Glomerular endothelial cell (primary cell): ENCODE measurements at regions not wholly inside any gene's neighbourhood (a gene's known extent, or its start where the extent isn't known, plus 50 kb on each side); places are given as distances from the start of the nearest gene placed in this dataset.
"Not testable (repeated sequence)": the region's sequence is repeated elsewhere in the genome, so short reads cannot be mapped to it uniquely, and the experiment has no call there.

Experiments used
- DNase-seq: peaks from one replicate; pipeline ENCODE4 v3.0.0-alpha.2; 2011; ENCODE audit warnings: low read depth, low spot score; ENCODE audit errors: extremely low read depth

GRCh38 chr18:70705831-70706416 lies 417.1 kb downstream of the SOCS6 start:
- no peak for DNase-seq

GRCh38 chr18:70700496-70700895 lies 411.7 kb downstream of the SOCS6 start:
- DNase-seq = no peak

- DNase-seq = no peak
These were observed 409.7 kb downstream of the SOCS6 start for GRCh38 chr18:70698574-70698973.

- DNase-seq = no peak
These were observed 404.4 kb downstream of the SOCS6 start for GRCh38 chr18:70693246-70693645.

GRCh38 chr18:70689765-70690164 lies 400.9 kb downstream of the SOCS6 start:
- not testable (repeated sequence) for DNase-seq

- DNase-seq = no peak
These were observed 399.4 kb downstream of the SOCS6 start for GRCh38 chr18:70688286-70688685.

- DNase-seq = no peak
These were observed 396.0 kb downstream of the SOCS6 start for GRCh38 chr18:70684821-70685220.

- DNase-seq = no peak
These were observed 394.4 kb downstream of the SOCS6 start for GRCh38 chr18:70683263-70683662.

- no peak for DNase-seq
These were observed 386.1 kb downstream of the SOCS6 start for GRCh38 chr18:70674896-70675295.

- no peak for DNase-seq
These were observed 385.0 kb downstream of the SOCS6 start for GRCh38 chr18:70673831-70674230.

GRCh38 chr18:70672581-70672980 lies 383.7 kb downstream of the SOCS6 start:
- DNase-seq = no peak

GRCh38 chr18:70671889-70672565 lies 383.2 kb downstream of the SOCS6 start:
- no peak for DNase-seq

GRCh38 chr18:70666936-70667335 lies 378.1 kb downstream of the SOCS6 start:
- no peak for DNase-seq

GRCh38 chr18:70663141-70663540 lies 374.3 kb downstream of the SOCS6 start:
- no peak for DNase-seq

GRCh38 chr18:70662588-70662987 lies 373.7 kb downstream of the SOCS6 start:
- no peak for DNase-seq

- DNase-seq = no peak
These were observed 370.4 kb downstream of the SOCS6 start for GRCh38 chr18:70659036-70659925.

- DNase-seq = no peak
These were observed 364.8 kb downstream of the SOCS6 start for GRCh38 chr18:70653671-70654070.

- no peak for DNase-seq
These were observed 362.0 kb downstream of the SOCS6 start for GRCh38 chr18:70650878-70651277.

GRCh38 chr18:70649683-70650082 lies 360.8 kb downstream of the SOCS6 start:
- no peak for DNase-seq

- no peak for DNase-seq
These were observed 357.1 kb downstream of the SOCS6 start for GRCh38 chr18:70645971-70646370.

GRCh38 chr18:70643812-70644211 lies 355.0 kb downstream of the SOCS6 start:
- DNase-seq = no peak
